ENCODE measurements at regions not wholly inside any gene's neighbourhood (a gene's known extent, or its start where the extent isn't known, plus 50 kb on each side); places are given as distances from the start of the nearest gene placed in this dataset.

- no peak for DNase-seq
- no peak overlapping the region for H3K4me3 Mint-ChIP-seq
- no peaks in the 10 kb centered on the region for H3K27me3 Mint-ChIP-seq (ENCODE audit: low read depth, poor library complexity)
- H3K27ac Mint-ChIP-seq, result no peak overlapping the region
- TF ChIP-seq CTCF (IDR thresholded peaks at IDR 0.05), result no peak
- H3K9me3 Mint-ChIP-seq, result no peaks in the 10 kb centered on the region
- H3K36me3 Mint-ChIP-seq (ENCODE audit: low read depth), result no peaks in the 10 kb centered on the region
- peaks cover 19% of the 10 kb centered on the region for H3K4me1 Mint-ChIP-seq
These were observed 65.7 kb downstream of the SLITRK5 start for GRCh38 chr13:87736849-87737385.

GRCh38 chr13:87754097-87754496 is 82.9 kb downstream of the SLITRK5 start:
- no peak overlapping the region for H3K4me3 Mint-ChIP-seq
- H3K4me1 Mint-ChIP-seq, result peaks cover 6% of the 10 kb centered on the region
- no peak overlapping the region for H3K27ac Mint-ChIP-seq
- no peaks in the 10 kb centered on the region for H3K9me3 Mint-ChIP-seq
- no peaks in the 10 kb centered on the region for H3K27me3 Mint-ChIP-seq (ENCODE audit: low read depth, poor library complexity)
- TF ChIP-seq CTCF (IDR thresholded peaks at IDR 0.05), result no peak
- no peak for DNase-seq
- no peaks in the 10 kb centered on the region for H3K36me3 Mint-ChIP-seq (ENCODE audit: low read depth)

GRCh38 chr13:87769445-87769844 is 98.3 kb downstream of the SLITRK5 start:
- Mint-ChIP-seq H3K4me1 (no peaks in the 10 kb centered on the region), H3K27ac (no peak overlapping the region), H3K9me3 (no peaks in the 10 kb centered on the region), H3K36me3 (ENCODE audit: low read depth) (no peaks in the 10 kb centered on the region), H3K4me3 (no peak overlapping the region), H3K27me3 (ENCODE audit: low read depth, poor library complexity) (no peaks in the 10 kb centered on the region)
- DNase-seq, result no peak
- no peak for TF ChIP-seq CTCF (IDR thresholded peaks at IDR 0.05)

GRCh38 chr13:87777387-87777786 is 106.2 kb downstream of the SLITRK5 start:
- peaks cover 5% of the 10 kb centered on the region for H3K4me1 Mint-ChIP-seq
- peak overlapping the region; percentile 1 for H3K27ac Mint-ChIP-seq
- H3K27me3 Mint-ChIP-seq (ENCODE audit: low read depth, poor library complexity), result no peaks in the 10 kb centered on the region
- no peaks in the 10 kb centered on the region for H3K36me3 Mint-ChIP-seq (ENCODE audit: low read depth)
- H3K4me3 Mint-ChIP-seq, result no peak overlapping the region
- TF ChIP-seq CTCF (IDR thresholded peaks at IDR 0.05), result no peak
- no peak for DNase-seq
- no peaks in the 10 kb centered on the region for H3K9me3 Mint-ChIP-seq

- Mint-ChIP-seq H3K36me3 (ENCODE audit: low read depth) (no peaks in the 10 kb centered on the region), H3K4me3 (no peak overlapping the region), H3K27ac (no peak overlapping the region), H3K27me3 (ENCODE audit: low read depth, poor library complexity) (no peaks in the 10 kb centered on the region), H3K9me3 (no peaks in the 10 kb centered on the region), H3K4me1 (peaks cover 5% of the 10 kb centered on the region)
- TF ChIP-seq CTCF (IDR thresholded peaks at IDR 0.05), result no peak
- DNase-seq, result no peak
These were observed 107.0 kb downstream of the SLITRK5 start for GRCh38 chr13:87778128-87778527.

- Mint-ChIP-seq H3K36me3 (ENCODE audit: low read depth) (no peaks in the 10 kb centered on the region), H3K27ac (no peak overlapping the region), H3K4me1 (peaks cover 5% of the 10 kb centered on the region), H3K9me3 (no peaks in the 10 kb centered on the region), H3K4me3 (no peak overlapping the region), H3K27me3 (ENCODE audit: low read depth, poor library complexity) (no peaks in the 10 kb centered on the region)
- no peak for DNase-seq
- no peak for TF ChIP-seq CTCF (IDR thresholded peaks at IDR 0.05)
These were observed 108.3 kb downstream of the SLITRK5 start for GRCh38 chr13:87779426-87779825.
